Esophagus muscularis mucosa (tissue), 4 donors: ENCODE measurements at regions not wholly inside any gene's neighbourhood (a gene's known extent, or its start where the extent isn't known, plus 50 kb on each side); places are given as distances from the start of the nearest gene placed in this dataset.

Experiments
- DNase-seq: peaks from one replicate; pipeline ENCODE4 v3.0.0-alpha.2; 2017; ENCODE audit errors: extremely low spot score
- H3K27ac ChIP-seq, 4 donors: fragments of 200-600 bp; sonication (generic); replicated peaks in 1 of 4; 1 replicate in 3 of 4; 2 replicates in 1 of 4; pipeline ENCODE4 v1.5.1; 2016 to 2019; ENCODE audit warnings: mild to moderate bottlenecking in 1 of 4
- H3K27me3 ChIP-seq, 4 donors: fragments of 200-600 bp; sonication (generic); one replicate each; pipeline versions ENCODE4 v1.5.1 to v1.6.0; 2016 to 2019
- H3K36me3 ChIP-seq, 4 donors: fragments of 200-600 bp; sonication (generic); one replicate each; pipeline ENCODE4 v1.5.1; 2016 to 2019
- H3K4me1 ChIP-seq, 4 donors: fragments of 200-600 bp; sonication (generic); one replicate each; pipeline ENCODE4 v1.5.1; 2016 to 2019
- H3K4me3 ChIP-seq, 4 donors: fragments of 200-600 bp; sonication (generic); 1 replicate in 2 of 4; 2 replicates in 2 of 4; pipeline ENCODE4 v1.5.1; 2016 to 2019; ENCODE audit warnings: mild to moderate bottlenecking in 4 of 4, moderate library complexity in 1 of 4
- H3K9me3 ChIP-seq, 4 donors: fragments of 200-600 bp; sonication (generic); 1 replicate in 3 of 4; 2 replicates in 1 of 4; pipeline ENCODE4 v1.5.1; 2016 to 2019
- EP300 ChIP-seq: sonication (generic); formaldehyde crosslinking; IDR thresholded peaks from one replicate; pipeline ENCODE4 v1.6.1; 2017; ENCODE audit warnings: antibody characterized with exemption
- POLR2A ChIP-seq: fragments of 450-650 bp; IDR thresholded peaks from one replicate; pipeline ENCODE4 v1.6.1; 2017; ENCODE audit warnings: antibody characterized with exemption, moderate library complexity, mild to moderate bottlenecking, low read depth
- POLR2AphosphoS5 ChIP-seq, 2 donors: sonication (generic); formaldehyde crosslinking; IDR thresholded peaks; one replicate each; pipeline ENCODE4 v1.6.1; 2017; ENCODE audit warnings: antibody characterized with exemption in 2 of 2
- WGBS: methylation state at CpG from one replicate; pipeline ENCODE4 v1.1.5; 2018; 5-methylcytosine and 5-hydroxymethylcytosine counted together
- intact Hi-C: fragments of 100-400 bp; cut with DNase I; formaldehyde crosslinking; loops from one replicate; pipeline ENCODE4 v1.15.1; 2023
- TF ChIP-seq, protein P1 (sequence below), 3 experiments: fragments of 200-600 bp in 2 of 3; fragments of 450-650 bp in 1 of 3; sonication (generic) in 2 of 3; IDR thresholded peaks; one replicate each; pipeline ENCODE4 v1.5.1; 2017 to 2019; ENCODE audit warnings: antibody characterized with exemption in 3 of 3, mild to moderate bottlenecking in 2 of 3, moderate library complexity in 1 of 3

DNA sequence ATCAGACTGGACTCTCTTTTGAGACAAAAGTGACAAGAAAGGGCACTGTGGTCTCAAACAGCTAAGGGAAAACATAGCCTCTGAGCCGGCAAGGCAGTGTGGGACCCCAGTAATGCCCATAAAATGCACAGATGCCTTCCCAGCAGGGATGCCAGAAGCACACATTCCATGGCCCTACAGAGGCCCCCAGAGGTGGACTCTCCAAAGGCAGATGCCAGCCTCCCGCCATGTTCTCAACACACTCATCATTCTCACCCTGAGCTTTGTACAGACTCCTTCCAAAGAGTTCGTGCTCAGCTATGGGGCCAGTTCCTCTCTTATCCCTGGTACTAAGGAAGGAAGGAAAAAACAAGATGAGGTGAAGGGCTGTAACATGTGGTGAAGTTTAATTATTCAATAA is 67.1 kb upstream of the ATP12A start:
- Histone ChIP-seq H3K27me3 (no peaks in the 10 kb centered on the region), H3K27ac (no peak overlapping the region), H3K36me3 (no peaks in the 10 kb centered on the region), H3K9me3 (no peaks in the 10 kb centered on the region), H3K4me3 (no peak overlapping the region), H3K4me1 (no peaks in the 10 kb centered on the region)
- peak; percentile 74 for DNase-seq
- 98% methylated on average over 3 of the region's 3 CpGs for WGBS
- TF ChIP-seq EP300 (no peak), POLR2A (no peak), POLR2AphosphoS5 (IDR thresholded peaks at IDR 0.05) (no peak)
- TF ChIP-seq, protein P1, sequence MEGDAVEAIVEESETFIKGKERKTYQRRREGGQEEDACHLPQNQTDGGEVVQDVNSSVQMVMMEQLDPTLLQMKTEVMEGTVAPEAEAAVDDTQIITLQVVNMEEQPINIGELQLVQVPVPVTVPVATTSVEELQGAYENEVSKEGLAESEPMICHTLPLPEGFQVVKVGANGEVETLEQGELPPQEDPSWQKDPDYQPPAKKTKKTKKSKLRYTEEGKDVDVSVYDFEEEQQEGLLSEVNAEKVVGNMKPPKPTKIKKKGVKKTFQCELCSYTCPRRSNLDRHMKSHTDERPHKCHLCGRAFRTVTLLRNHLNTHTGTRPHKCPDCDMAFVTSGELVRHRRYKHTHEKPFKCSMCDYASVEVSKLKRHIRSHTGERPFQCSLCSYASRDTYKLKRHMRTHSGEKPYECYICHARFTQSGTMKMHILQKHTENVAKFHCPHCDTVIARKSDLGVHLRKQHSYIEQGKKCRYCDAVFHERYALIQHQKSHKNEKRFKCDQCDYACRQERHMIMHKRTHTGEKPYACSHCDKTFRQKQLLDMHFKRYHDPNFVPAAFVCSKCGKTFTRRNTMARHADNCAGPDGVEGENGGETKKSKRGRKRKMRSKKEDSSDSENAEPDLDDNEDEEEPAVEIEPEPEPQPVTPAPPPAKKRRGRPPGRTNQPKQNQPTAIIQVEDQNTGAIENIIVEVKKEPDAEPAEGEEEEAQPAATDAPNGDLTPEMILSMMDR (IDR thresholded peaks at IDR 0.05) = no peak
- intact Hi-C loops = no loop called here

DNA sequence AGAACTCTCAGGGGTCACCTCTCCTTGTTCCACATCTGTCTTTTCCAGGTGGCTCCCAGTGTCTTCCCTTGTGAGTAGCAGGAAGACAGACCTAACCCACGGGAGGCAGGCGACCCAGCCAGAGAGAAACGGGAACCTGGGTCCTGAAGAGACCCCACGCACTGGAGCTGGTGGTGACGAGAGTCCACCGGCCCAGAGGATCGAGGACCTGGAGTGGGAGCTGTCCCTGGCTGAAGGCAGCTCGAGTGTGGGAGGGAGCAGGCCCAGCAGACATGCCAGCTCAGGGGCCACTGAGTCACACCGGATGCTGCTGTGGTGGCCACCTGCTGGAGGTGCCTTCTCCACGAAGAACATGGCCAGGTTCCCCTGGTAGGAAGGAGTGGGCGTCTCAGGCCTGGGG is 66.5 kb upstream of the ATP12A start:
- H3K36me3 ChIP-seq = no peaks in the 10 kb centered on the region
- WGBS = 85% methylated on average over 8 of the region's 11 CpGs
- no peak for DNase-seq
- H3K27ac ChIP-seq = no peak overlapping the region
- H3K9me3 ChIP-seq = no peaks in the 10 kb centered on the region
- no peaks in the 10 kb centered on the region for H3K4me1 ChIP-seq
- TF ChIP-seq POLR2A = no peak
- no peak for TF ChIP-seq EP300
- TF ChIP-seq, protein P1 (IDR thresholded peaks at IDR 0.05) = no peak
- TF ChIP-seq POLR2AphosphoS5 (IDR thresholded peaks at IDR 0.05) = no peak
- no peaks in the 10 kb centered on the region for H3K27me3 ChIP-seq
- H3K4me3 ChIP-seq = no peak overlapping the region
- intact Hi-C loops = no loop called here

DNA sequence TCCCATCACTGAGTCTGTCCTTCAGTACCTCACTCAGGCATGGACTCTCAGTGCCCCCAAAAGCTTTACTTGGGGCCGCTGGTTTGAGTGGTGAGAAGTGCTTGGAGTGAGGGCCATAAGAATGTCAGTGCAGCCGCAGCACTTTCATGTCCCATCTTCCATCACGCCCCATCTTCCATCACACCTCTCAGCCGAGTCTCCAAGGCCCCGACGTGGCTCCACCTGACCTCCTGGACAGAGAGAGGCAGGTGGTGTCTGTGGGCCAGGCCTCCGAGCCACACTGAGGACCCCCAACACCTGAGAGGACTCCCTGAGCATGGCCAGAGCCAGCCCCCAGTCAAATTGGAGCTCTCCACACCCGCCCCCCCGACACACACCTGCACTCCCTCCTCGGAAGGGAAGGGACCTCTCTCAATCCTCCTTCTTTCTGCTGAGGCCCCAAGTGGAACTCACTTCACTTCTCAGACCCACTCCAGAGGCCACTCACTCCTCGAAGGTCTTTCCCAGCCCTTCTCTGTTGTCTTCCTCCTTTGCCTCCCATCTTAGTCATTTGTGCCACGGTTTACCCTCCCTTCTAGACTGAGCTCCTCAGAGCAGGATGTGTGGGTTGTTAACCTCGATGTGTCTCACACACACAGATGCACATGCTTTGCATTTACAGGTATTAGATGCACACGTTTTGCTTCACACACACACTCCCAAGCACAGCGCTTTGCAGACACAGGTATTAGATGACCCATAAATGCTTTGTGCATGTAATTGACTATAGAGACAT is 65.7 kb upstream of the ATP12A start:
- Histone ChIP-seq H3K27me3 (no peaks in the 10 kb centered on the region), H3K4me3 (no peak overlapping the region), H3K36me3 (no peaks in the 10 kb centered on the region), H3K4me1 (no peaks in the 10 kb centered on the region), H3K9me3 (no peaks in the 10 kb centered on the region), H3K27ac (no peak overlapping the region)
- no peak for DNase-seq
- TF ChIP-seq, protein P1 (IDR thresholded peaks at IDR 0.05) = no peak
- no peak for TF ChIP-seq POLR2AphosphoS5 (IDR thresholded peaks at IDR 0.05)
- no peak for TF ChIP-seq EP300
- TF ChIP-seq POLR2A = no peak
- 92% methylated on average over 15 of the region's 15 CpGs for WGBS
- intact Hi-C loops = no loop called here

- Histone ChIP-seq H3K36me3 (no peaks in the 10 kb centered on the region), H3K27ac (no peak overlapping the region), H3K4me3 (no peak overlapping the region), H3K27me3 (no peaks in the 10 kb centered on the region), H3K4me1 (no peaks in the 10 kb centered on the region), H3K9me3 (no peaks in the 10 kb centered on the region)
- 88% methylated on average over 9 of the region's 9 CpGs for WGBS
- intact Hi-C loops = no loop called here
- no peak for DNase-seq
- no peak for TF ChIP-seq EP300
- TF ChIP-seq, protein P1 (IDR thresholded peaks at IDR 0.05) = no peak
- no peak for TF ChIP-seq POLR2A
- no peak for TF ChIP-seq POLR2AphosphoS5 (IDR thresholded peaks at IDR 0.05)
Measured at GRCh38 chr13:24615114-24615513, 65.1 kb upstream of the ATP12A start.
